GM18867 (cell line): ENCODE measurements at regions not wholly inside any gene's neighbourhood (a gene's known extent, or its start where the extent isn't known, plus 50 kb on each side); places are given as distances from the start of the nearest gene placed in this dataset.

Experiments
- ATAC-seq: cut with Tn5 transposase; IDR thresholded peaks from one replicate; pipeline ENCODE4 v1.9.1; 2021; ENCODE audit warnings: mild to moderate bottlenecking, moderate library complexity; ENCODE audit not compliant: unreplicated experiment

GRCh38 chr11:109791337-109791736, 301.9 kb upstream of the ZC3H12C start:
- peak; percentile 56 for ATAC-seq

DNA sequence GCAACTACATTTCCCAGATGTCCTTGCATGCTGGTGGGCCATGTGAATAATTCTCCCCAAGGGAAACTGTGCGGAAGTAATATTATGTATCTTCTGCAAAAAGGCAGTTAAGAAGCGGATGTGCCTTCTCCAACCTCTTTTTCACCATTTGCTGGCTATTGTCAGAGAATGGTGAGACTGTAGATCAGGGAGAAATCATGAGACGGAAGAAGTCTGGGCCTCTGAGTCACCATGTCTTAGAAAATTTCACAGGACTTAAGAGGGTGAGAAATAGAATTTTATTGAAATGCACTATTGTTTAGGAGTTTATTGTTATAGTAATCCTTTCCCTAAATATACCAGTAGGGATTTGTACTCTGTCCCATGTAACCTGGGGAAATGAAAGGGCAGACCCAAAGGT, 298.7 kb upstream of the ZC3H12C start:
- ATAC-seq: no peak

- no peak for ATAC-seq
These were observed 298.0 kb upstream of the ZC3H12C start for GRCh38 chr11:109795234-109795633.

DNA sequence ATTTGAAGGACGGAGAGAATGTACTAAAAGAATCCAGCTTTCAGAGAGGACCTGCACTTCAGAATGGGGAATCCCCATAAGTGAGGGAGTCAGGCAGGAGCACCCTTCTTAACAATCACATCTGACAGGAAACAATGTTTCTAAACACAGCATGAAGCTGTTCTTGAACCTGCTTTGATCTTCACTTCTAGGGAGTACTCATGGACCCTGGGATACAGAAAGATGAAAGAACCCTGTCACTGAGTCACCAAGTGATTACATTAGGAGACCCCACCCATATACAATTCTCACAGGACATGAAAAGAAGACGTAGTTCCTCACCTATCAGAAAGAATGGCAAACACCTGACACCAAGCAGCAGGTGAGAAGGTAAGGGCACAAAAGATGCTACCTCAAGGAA, 296.9 kb upstream of the ZC3H12C start:
- ATAC-seq: no peak

GRCh38 chr11:109798521-109798920, 294.7 kb upstream of the ZC3H12C start:
- no peak for ATAC-seq

DNA sequence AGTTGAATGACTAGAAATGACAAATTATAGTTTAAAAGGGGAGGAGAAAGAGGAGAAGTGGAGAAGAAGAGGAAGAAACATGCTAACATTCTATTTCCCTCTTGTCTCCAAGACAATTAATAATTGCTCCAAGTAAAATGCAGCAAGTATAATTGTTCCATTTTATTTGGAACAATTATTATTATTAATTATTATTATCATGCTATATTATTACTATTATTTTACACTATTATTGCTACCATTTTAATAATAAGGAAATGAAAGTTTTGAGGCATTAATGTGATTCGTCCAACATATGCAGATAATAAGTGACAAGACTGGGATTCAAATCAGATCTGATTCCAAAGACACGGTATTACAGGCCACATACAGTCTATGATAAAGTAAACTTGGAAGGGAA, 293.6 kb upstream of the ZC3H12C start:
- ATAC-seq: no peak

GRCh38 chr11:109804911-109805310, 288.3 kb upstream of the ZC3H12C start:
- no peak for ATAC-seq

GRCh38 chr11:109806205-109806604, 287.0 kb upstream of the ZC3H12C start:
- ATAC-seq: no peak

GRCh38 chr11:109808569-109808968, 284.6 kb upstream of the ZC3H12C start:
- no peak for ATAC-seq

GRCh38 chr11:109814824-109815223, 278.4 kb upstream of the ZC3H12C start:
- ATAC-seq: no peak

- ATAC-seq: no peak
These were observed 277.6 kb upstream of the ZC3H12C start for GRCh38 chr11:109815500-109816150.

DNA sequence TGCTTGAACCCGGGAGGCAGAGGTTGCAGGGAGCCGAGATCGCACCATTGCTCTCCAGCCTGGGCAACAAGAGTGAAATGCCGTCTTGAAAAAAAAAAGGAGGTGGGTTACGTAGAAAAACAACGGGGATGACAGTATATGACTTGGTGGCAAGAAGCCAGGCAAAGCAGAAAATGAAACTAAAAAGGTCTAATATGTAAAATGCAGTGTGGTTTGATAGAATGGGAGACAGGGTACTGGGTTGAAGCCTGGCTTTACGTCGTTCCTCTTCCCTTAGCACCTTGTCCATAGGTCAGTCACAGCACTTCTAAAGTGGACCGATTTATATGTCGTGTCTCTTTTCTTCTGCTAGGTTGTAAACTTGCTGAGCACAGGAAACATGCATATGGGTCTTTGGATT, 274.9 kb upstream of the ZC3H12C start:
- no peak for ATAC-seq

GRCh38 chr11:109819410-109819809, 273.8 kb upstream of the ZC3H12C start:
- ATAC-seq: no peak

DNA sequence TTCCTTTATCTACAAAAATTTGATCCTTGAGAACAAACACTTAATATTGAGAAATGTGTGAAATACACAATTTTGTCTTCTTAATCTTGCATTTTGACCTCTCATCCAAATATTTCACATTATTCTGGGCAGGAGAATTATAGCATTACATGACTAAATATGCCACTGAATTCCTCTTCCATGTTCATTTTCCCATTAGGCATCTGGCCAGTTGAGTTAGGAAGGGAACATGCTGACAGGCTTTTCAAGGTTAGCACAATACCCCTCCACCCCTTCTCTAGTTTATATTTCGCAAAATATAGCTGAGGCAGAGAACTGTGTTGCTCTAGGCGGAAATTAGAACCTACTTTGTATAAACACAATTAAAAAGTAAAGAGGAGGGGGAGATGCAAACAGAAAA, 271.7 kb upstream of the ZC3H12C start:
- no peak for ATAC-seq

- ATAC-seq: no peak
These were observed 270.6 kb upstream of the ZC3H12C start for GRCh38 chr11:109822436-109823102.

DNA sequence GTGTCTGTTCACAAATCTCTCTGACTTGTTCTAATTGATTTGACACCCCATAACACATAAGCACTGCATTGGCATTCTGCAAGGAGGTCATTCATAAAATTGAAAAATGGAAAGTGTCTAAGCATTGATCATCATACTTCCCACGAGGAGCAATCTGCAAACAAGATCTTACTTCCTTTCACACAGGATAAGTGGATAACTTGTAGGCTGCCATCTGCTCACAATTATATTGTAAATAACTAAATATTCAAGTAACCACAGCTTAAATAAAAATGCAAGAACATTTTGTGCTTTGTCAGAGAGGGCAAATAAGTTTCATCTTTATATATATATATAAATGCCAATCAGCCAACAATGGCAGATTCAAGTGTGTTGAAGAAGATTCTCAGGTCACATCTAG, 264.8 kb upstream of the ZC3H12C start:
- ATAC-seq: no peak

DNA sequence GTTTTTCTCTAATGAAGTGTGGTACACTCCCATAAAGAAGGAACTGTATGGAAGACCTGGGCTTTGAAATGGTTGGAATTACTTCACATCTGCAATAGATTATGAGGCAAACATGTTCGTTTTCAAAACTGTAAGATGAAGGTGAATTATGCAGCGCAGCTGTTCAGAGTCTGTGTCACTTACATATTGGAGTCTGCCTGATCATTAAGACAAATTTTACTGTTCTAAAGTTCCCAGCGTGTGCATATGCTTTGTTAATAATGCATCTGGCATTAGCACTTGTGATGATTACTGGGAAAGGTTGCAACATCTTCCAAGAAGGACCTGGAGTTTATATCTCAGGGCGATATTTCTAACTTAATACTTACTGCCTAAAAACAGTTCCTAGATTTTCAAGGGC, 255.2 kb upstream of the ZC3H12C start:
- no peak for ATAC-seq

DNA sequence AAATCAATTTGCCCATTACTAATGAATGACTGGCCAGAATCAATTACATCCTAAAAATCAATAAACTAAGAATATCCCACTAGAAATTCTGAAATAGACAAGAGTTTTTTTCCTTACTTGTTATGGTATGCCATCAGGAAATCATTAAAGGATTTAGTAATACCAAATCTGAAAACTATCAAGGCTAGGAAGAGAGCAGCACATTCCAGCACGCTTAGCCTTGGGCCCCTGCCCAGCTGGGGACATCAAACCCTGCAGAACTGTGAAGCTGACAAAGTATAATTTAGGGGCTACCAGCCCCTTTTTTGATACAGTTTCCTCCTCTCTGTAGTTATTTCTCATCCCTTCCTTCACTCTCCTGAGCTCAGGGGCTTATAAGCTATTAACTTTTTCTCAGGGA, 247.8 kb upstream of the ZC3H12C start:
- ATAC-seq: no peak

DNA sequence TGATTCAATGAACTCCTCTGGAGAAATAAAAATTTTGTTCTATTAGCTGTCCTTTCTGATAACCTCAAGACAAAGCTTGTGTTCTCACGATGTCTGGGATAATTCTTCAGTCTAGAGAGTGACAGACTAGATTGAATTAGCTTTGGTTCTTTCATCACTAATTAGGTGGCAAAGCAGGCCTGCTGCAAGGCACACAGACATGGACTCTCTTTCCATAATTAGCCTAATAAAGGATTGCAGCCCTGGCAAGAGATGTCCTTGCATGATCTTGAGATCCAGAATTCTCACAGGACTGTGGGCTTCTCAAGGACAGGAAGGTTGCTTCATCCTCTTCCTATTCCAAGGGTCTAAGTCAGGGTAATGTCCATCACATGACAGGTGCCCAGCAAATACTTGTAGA, 245.6 kb upstream of the ZC3H12C start:
- ATAC-seq: no peak

GRCh38 chr11:109849051-109849450, 244.1 kb upstream of the ZC3H12C start:
- ATAC-seq: no peak

- no peak for ATAC-seq
These were observed 243.2 kb upstream of the ZC3H12C start for GRCh38 chr11:109849946-109850345.

- ATAC-seq: no peak
These were observed 241.3 kb upstream of the ZC3H12C start for GRCh38 chr11:109851780-109852390.
